GM21390 (cell line): ENCODE measurements at regions not wholly inside any gene's neighbourhood (a gene's known extent, or its start where the extent isn't known, plus 50 kb on each side); places are given as distances from the start of the nearest gene placed in this dataset.
A peak's percentile ranks its signal among the peaks of the same experiment; 100 is the strongest.

Experiments
- ATAC-seq: cut with Tn5 transposase; IDR thresholded peaks from one replicate; pipeline ENCODE4 v1.9.1; 2021; ENCODE audit not compliant: unreplicated experiment

- peak; percentile 99 for ATAC-seq
Observed at GRCh38 chr3:70120357-70120966, 120.9 kb downstream of the SAMMSON start.

DNA sequence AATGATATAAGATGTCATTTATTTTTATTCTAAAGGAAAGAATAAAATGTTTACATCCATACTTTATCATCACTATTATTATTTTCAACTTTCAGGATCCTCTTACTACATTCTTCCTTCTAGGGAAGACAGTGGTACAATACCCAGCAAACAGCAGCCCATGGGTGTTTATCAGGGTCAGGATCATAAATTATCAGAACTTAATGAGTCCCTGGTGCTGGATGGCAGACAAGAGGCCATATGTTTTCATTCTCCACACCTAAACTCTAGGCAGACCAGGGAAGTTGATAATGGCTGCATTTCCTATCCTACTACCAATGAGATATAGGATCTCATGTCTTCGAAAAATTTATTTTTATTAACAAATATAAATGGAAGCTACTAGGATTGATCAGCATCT lies 127.7 kb downstream of the SAMMSON start:
- ATAC-seq = no peak

GRCh38 chr3:70137366-70137765 lies 137.8 kb downstream of the SAMMSON start:
- no peak for ATAC-seq

- ATAC-seq = no peak
Observed at GRCh38 chr3:70138606-70139005, 139.1 kb downstream of the SAMMSON start.
